Hepatocyte (in vitro differentiated cells): ENCODE measurements at regions not wholly inside any gene's neighbourhood (a gene's known extent, or its start where the extent isn't known, plus 50 kb on each side); places are given as distances from the start of the nearest gene placed in this dataset.

ENCODE experiments used
- CTCF ChIP-seq: fragments of 200-600 bp; sonication (generic); IDR thresholded peaks from 2 replicates; pipeline ENCODE4 v1.5.1; 2016; ENCODE audit warnings: antibody characterized with exemption, mild to moderate bottlenecking; ENCODE audit not compliant: poor library complexity
- EZH2 ChIP-seq: fragments of 200-600 bp; sonication (generic); IDR thresholded peaks from 2 replicates; pipeline ENCODE4 v1.6.1; 2016; ENCODE audit warnings: antibody characterized with exemption, mild to moderate bottlenecking, borderline replicate concordance
- EZH2phosphoT487 ChIP-seq: fragments of 200-600 bp; sonication (generic); IDR thresholded peaks from one replicate; pipeline ENCODE4 v1.6.1; 2018; ENCODE audit warnings: antibody characterized with exemption, mild to moderate bottlenecking, low read depth, moderate library complexity; ENCODE audit not compliant: unreplicated experiment, severe bottlenecking

- TF ChIP-seq EZH2phosphoT487 = no peak
- TF ChIP-seq CTCF = no peak
- no peak for TF ChIP-seq EZH2
Measured at GRCh38 chr18:24801001-24801400, 340.6 kb downstream of the HRH4 start.
